GM10266 (cell line): ENCODE measurements at regions not wholly inside any gene's neighbourhood (a gene's known extent, or its start where the extent isn't known, plus 50 kb on each side); places are given as distances from the start of the nearest gene placed in this dataset.

Experiments
- DNase-seq: peaks from one replicate; pipeline ENCODE4 v3.0.0; 2012; ENCODE audit errors: extremely low spot score
- TF ChIP-seq, protein P1 (sequence below): IDR thresholded peaks from 2 replicates; pipeline ENCODE4 v1.5.1; 2012; ENCODE audit warnings: mild to moderate bottlenecking, low read depth; ENCODE audit not compliant: control insufficient read depth, insufficient read depth; ENCODE audit errors: missing control alignments

- TF ChIP-seq, protein P1, sequence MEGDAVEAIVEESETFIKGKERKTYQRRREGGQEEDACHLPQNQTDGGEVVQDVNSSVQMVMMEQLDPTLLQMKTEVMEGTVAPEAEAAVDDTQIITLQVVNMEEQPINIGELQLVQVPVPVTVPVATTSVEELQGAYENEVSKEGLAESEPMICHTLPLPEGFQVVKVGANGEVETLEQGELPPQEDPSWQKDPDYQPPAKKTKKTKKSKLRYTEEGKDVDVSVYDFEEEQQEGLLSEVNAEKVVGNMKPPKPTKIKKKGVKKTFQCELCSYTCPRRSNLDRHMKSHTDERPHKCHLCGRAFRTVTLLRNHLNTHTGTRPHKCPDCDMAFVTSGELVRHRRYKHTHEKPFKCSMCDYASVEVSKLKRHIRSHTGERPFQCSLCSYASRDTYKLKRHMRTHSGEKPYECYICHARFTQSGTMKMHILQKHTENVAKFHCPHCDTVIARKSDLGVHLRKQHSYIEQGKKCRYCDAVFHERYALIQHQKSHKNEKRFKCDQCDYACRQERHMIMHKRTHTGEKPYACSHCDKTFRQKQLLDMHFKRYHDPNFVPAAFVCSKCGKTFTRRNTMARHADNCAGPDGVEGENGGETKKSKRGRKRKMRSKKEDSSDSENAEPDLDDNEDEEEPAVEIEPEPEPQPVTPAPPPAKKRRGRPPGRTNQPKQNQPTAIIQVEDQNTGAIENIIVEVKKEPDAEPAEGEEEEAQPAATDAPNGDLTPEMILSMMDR = no peak
Observed at GRCh38 chr10:78292982-78293865, 259.6 kb downstream of the RPS24 start.

GRCh38 chr10:78295242-78295641 is 261.6 kb downstream of the RPS24 start:
- TF ChIP-seq, protein P1 = no peak
- no peak for DNase-seq

More at GRCh38 chr10:78292982-78293865, 259.6 kb downstream of the RPS24 start:
- no peak for DNase-seq

DNA sequence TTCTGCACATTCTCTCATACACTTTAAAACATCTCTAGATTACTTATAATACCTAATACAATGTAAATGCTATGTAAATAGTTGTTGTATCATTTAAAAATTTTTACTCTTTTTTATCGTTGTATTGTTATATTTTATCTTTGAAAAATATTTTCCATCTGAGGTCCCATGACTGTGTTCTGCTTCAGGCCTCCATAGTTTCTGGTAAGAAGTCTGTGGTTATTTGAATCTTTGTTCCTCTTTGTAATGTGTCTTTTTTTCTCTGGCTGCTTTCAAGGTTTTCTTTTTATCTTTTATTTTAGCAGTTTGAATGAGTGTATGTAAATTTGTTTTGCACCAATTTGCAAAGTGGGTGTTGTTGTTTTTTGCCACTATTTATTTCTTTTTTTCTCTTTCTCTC is 263.1 kb downstream of the RPS24 start:
- TF ChIP-seq, protein P1 = no peak
- DNase-seq = no peak

DNA sequence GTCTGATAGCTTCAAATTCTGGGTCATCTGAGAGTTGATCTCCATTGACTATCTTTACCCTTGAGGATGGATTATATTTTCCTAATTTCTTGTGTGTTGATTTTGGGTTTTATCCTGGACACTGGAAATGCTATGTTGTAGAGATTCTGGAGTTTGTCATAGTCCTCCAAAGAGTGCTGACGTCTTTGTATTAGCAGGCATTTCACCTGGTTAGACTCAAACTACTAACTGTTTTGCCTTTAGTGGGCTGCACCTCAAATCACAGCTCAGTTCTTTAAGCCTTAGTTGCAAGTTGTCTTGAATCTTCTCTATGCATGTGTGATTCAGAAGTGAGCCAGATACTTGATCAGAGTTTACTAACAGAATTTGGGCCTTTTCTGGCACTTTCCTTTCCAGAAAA is 264.3 kb downstream of the RPS24 start:
- TF ChIP-seq, protein P1 = no peak
- DNase-seq = no peak

- TF ChIP-seq, protein P1 = no peak
Observed at GRCh38 chr10:78298835-78299234, 265.2 kb downstream of the RPS24 start.

DNA sequence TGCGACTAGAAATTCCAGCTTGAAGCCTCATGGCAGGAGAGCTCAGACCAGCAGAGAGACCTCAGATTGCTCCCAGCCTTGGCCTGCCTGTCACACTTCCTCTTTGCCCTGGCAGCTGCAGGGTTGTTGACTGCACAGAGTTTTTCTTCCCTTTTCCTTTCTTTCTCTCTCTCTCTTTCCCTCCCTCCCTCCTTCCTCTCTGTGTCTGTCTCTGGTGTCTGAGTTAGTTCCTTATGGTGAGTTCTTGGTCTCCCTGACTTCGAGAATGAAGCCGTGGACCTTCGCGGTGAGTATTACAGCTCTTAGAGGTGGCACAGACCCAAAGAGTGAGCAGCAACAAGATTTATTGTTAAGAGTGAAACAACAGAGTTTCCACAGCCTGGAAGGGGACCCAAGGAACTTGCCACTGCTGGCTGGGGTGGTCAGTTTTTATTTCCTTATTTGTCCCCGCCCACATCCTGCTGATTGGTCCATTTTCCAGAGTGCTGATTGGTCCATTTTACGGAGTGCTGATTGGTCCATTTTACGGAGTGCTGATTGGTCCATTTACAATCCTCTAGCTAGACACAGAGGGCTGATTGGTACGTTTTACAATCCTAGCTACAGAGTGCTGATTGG is 266.3 kb downstream of the RPS24 start:
- no peak for DNase-seq
- TF ChIP-seq, protein P1 = no peak

More at GRCh38 chr10:78298835-78299234, 265.2 kb downstream of the RPS24 start:
- no peak for DNase-seq

GRCh38 chr10:78300526-78300925 is 266.9 kb downstream of the RPS24 start:
- no peak for DNase-seq

More at GRCh38 chr10:78300526-78300925, 266.9 kb downstream of the RPS24 start:
- TF ChIP-seq, protein P1 = no peak
